Natural killer cell (primary cell): ENCODE measurements at regions not wholly inside any gene's neighbourhood (a gene's known extent, or its start where the extent isn't known, plus 50 kb on each side); places are given as distances from the start of the nearest gene placed in this dataset.
A peak's percentile ranks its signal among the peaks of the same experiment; 100 is the strongest.
"Not testable (repeated sequence)": the region's sequence is repeated elsewhere in the genome, so short reads cannot be mapped to it uniquely, and the experiment has no call there.

Experiments
- ATAC-seq, 3 donors: fragments of 150-1000 bp in 2 of 3; fragments of 200-7000 bp in 1 of 3; cut with Tn5 transposase; 1 replicate in 1 of 3; 2 replicates in 2 of 3; pipeline ENCODE4 v1.10.0; 2021; ENCODE audit warnings: mild to moderate bottlenecking in 2 of 3, moderate library complexity in 2 of 3
- DNase-seq, 2 donors: peaks; one replicate each; pipeline versions ENCODE4 v3.0.0 to v3.0.0-alpha.2; 2013 to 2021; ENCODE audit warnings: mixed read lengths in 1 of 2
- H3K27ac ChIP-seq: one replicate; pipeline ENCODE4 v1.5.1; 2013; ENCODE audit warnings: mild to moderate bottlenecking, low read length
- H3K27me3 ChIP-seq: one replicate; pipeline ENCODE4 v1.6.1; 2013; ENCODE audit warnings: low read length; ENCODE audit not compliant: control insufficient read depth, insufficient read depth
- H3K36me3 ChIP-seq: one replicate; pipeline ENCODE4 v1.6.1; 2013; ENCODE audit warnings: low read length; ENCODE audit not compliant: control insufficient read depth, insufficient read depth
- H3K4me1 ChIP-seq: one replicate; pipeline ENCODE4 v1.6.1; 2013; ENCODE audit warnings: low read length; ENCODE audit not compliant: control insufficient read depth, insufficient read depth
- H3K4me3 ChIP-seq: one replicate; pipeline ENCODE4 v1.5.1; 2013; ENCODE audit warnings: low read length
- H3K9me3 ChIP-seq: one replicate; pipeline ENCODE4 v1.6.1; 2013; ENCODE audit warnings: low read length; ENCODE audit not compliant: control insufficient read depth, insufficient read depth
- H3K27ac Mint-ChIP-seq, 2 donors: one replicate each; pipeline ENCODE4 v1.8.0; 2022; ENCODE audit warnings: mild to moderate bottlenecking in 2 of 2, mixed read lengths in 2 of 2, moderate library complexity in 1 of 2
- H3K27me3 Mint-ChIP-seq, 2 donors: one replicate each; pipeline ENCODE4 v1.8.0; 2022; ENCODE audit warnings: low read depth in 2 of 2, mixed read lengths in 2 of 2
- H3K36me3 Mint-ChIP-seq: one replicate; pipeline ENCODE4 v1.8.0; 2022; ENCODE audit warnings: mixed read lengths
- H3K4me1 Mint-ChIP-seq, 2 donors: one replicate each; pipeline ENCODE4 v1.8.0; 2022; ENCODE audit warnings: mixed read lengths in 2 of 2
- H3K4me3 Mint-ChIP-seq: one replicate; pipeline ENCODE4 v1.8.0; 2022; ENCODE audit warnings: mild to moderate bottlenecking, moderate library complexity, mixed read lengths
- H3K9me3 Mint-ChIP-seq, 2 donors: one replicate each; pipeline ENCODE4 v1.8.0; 2022; ENCODE audit warnings: mixed read lengths in 2 of 2
- CTCF ChIP-seq: fragments of 200-600 bp; IDR thresholded peaks from one replicate; pipeline ENCODE4 v1.8.0; 2022; ENCODE audit warnings: antibody characterized with exemption
- WGBS: methylation state at CpG from one replicate; pipeline ENCODE4 v1.1.7; 2013; ENCODE audit warnings: missing lambda C conversion rate; ENCODE audit not compliant: insufficient coverage; 5-methylcytosine and 5-hydroxymethylcytosine counted together
- intact Hi-C: fragments of 100-400 bp; cut with micrococcal nuclease; formaldehyde crosslinking; loops from one replicate; pipeline ENCODE4 v1.14.2; 2022

GRCh38 chr2:194383401-194383800, 1273.6 kb upstream of the SLC39A10 start:
- H3K27ac ChIP-seq: no peak overlapping the region
- Mint-ChIP-seq H3K9me3 (peaks cover 0 to 8% of the 10 kb centered on the region in 2 donors), H3K27me3 (no peaks in the 10 kb centered on the region), H3K36me3 (no peaks in the 10 kb centered on the region), H3K27ac (no peak overlapping the region), H3K4me3 (no peak overlapping the region), H3K4me1 (peaks cover 0 to 13% of the 10 kb centered on the region in 2 donors)
- H3K4me1 ChIP-seq: no peaks in the 10 kb centered on the region
- DNase-seq (no peak), ATAC-seq (no peak)
- 37% methylated on average over 1 of the region's 1 CpG for WGBS
- no peak for TF ChIP-seq CTCF
- intact Hi-C loops: no loop called here
- no peaks in the 10 kb centered on the region for H3K27me3 ChIP-seq
- no peak overlapping the region for H3K4me3 ChIP-seq
- H3K36me3 ChIP-seq: no peaks in the 10 kb centered on the region
- H3K9me3 ChIP-seq: peaks cover 8% of the 10 kb centered on the region

- Histone ChIP-seq H3K27me3 (no peaks in the 10 kb centered on the region), H3K9me3 (peaks cover 8% of the 10 kb centered on the region), H3K4me3 (no peak overlapping the region), H3K4me1 (no peaks in the 10 kb centered on the region), H3K27ac (no peak overlapping the region), H3K36me3 (no peaks in the 10 kb centered on the region)
- DNase-seq (no peak), ATAC-seq (no peak)
- intact Hi-C loops: no loop called here
- no peaks in the 10 kb centered on the region for H3K36me3 Mint-ChIP-seq
- H3K4me1 Mint-ChIP-seq: peaks cover 0 to 13% of the 10 kb centered on the region in 2 donors
- H3K4me3 Mint-ChIP-seq: no peak overlapping the region
- no peaks in the 10 kb centered on the region for H3K27me3 Mint-ChIP-seq
- peaks cover 0 to 8% of the 10 kb centered on the region in 2 donors for H3K9me3 Mint-ChIP-seq
- no peak overlapping the region for H3K27ac Mint-ChIP-seq
- no peak for TF ChIP-seq CTCF
Observed at GRCh38 chr2:194382221-194382620, 1274.8 kb upstream of the SLC39A10 start.

GRCh38 chr2:194380011-194380410, 1277.0 kb upstream of the SLC39A10 start:
- 54% methylated on average over 1 of the region's 1 CpG for WGBS
- intact Hi-C loops: no loop called here
- Histone ChIP-seq H3K4me3 (no peak overlapping the region), H3K4me1 (no peaks in the 10 kb centered on the region), H3K9me3 (peaks cover 2% of the 10 kb centered on the region), H3K36me3 (no peaks in the 10 kb centered on the region), H3K27me3 (no peaks in the 10 kb centered on the region), H3K27ac (no peak overlapping the region)
- TF ChIP-seq CTCF: no peak
- DNase-seq (no peak), ATAC-seq (peak in 1 of 3 donors; percentile 54)
- H3K9me3 Mint-ChIP-seq: peaks cover 0 to 8% of the 10 kb centered on the region in 2 donors
- H3K36me3 Mint-ChIP-seq: no peaks in the 10 kb centered on the region
- H3K4me1 Mint-ChIP-seq: peaks cover 0 to 13% of the 10 kb centered on the region in 2 donors
- no peaks in the 10 kb centered on the region for H3K27me3 Mint-ChIP-seq
- no peak overlapping the region for H3K4me3 Mint-ChIP-seq
- no peak overlapping the region for H3K27ac Mint-ChIP-seq

GRCh38 chr2:194367390-194367789, 1289.6 kb upstream of the SLC39A10 start:
- intact Hi-C loops, H3K4me3 Mint-ChIP-seq, DNase-seq, H3K9me3 Mint-ChIP-seq, H3K4me1 Mint-ChIP-seq, H3K27ac Mint-ChIP-seq, H3K27ac ChIP-seq, H3K4me3 ChIP-seq, H3K27me3 ChIP-seq, H3K27me3 Mint-ChIP-seq, H3K36me3 ChIP-seq, H3K36me3 Mint-ChIP-seq, ATAC-seq, H3K9me3 ChIP-seq, H3K4me1 ChIP-seq: not testable (repeated sequence)
- WGBS: 75% methylated on average over 3 of the region's 3 CpGs
